ENCODE measurements at regions not wholly inside any gene's neighbourhood (a gene's known extent, or its start where the extent isn't known, plus 50 kb on each side); places are given as distances from the start of the nearest gene placed in this dataset.

DNA sequence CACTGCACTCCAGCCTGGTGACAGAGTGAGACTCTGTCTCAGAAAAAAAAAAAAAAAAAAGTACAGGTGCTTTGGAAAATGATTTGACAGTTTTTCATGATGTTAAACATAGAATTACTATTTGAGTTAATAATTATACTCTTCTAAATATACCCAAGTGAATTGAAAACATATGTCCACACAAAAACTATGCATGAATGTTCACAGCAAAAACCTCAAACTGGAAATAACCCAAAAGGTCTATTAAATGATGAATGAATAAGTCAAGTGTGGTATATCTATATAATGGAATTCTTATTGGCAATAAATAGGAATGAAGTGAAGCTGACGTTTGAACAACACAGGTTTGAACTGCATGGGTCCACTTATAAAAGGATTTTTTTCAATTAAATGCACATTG is 207.2 kb upstream of the DAB2 start:
- WGBS, result 76% methylated on average over 1 of the region's 1 CpG
- DNase-seq (ENCODE audit: low spot score in 2 of 2), result no peak
- no peak overlapping the region for H3K27ac ChIP-seq
- H3K4me1 ChIP-seq, result no peaks in the 10 kb centered on the region
- H3K36me3 ChIP-seq, result no peaks in the 10 kb centered on the region
- H3K4me3 ChIP-seq, result no peak overlapping the region
- no peak for TF ChIP-seq POLR2AphosphoS5 (IDR thresholded peaks at IDR 0.05)
- no peak for TF ChIP-seq EP300 (IDR thresholded peaks at IDR 0.05)
- TF ChIP-seq, protein P1, sequence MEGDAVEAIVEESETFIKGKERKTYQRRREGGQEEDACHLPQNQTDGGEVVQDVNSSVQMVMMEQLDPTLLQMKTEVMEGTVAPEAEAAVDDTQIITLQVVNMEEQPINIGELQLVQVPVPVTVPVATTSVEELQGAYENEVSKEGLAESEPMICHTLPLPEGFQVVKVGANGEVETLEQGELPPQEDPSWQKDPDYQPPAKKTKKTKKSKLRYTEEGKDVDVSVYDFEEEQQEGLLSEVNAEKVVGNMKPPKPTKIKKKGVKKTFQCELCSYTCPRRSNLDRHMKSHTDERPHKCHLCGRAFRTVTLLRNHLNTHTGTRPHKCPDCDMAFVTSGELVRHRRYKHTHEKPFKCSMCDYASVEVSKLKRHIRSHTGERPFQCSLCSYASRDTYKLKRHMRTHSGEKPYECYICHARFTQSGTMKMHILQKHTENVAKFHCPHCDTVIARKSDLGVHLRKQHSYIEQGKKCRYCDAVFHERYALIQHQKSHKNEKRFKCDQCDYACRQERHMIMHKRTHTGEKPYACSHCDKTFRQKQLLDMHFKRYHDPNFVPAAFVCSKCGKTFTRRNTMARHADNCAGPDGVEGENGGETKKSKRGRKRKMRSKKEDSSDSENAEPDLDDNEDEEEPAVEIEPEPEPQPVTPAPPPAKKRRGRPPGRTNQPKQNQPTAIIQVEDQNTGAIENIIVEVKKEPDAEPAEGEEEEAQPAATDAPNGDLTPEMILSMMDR (IDR thresholded peaks at IDR 0.05), result no peak
- no peak for TF ChIP-seq POLR2A (IDR thresholded peaks at IDR 0.05)
- no peaks in the 10 kb centered on the region for H3K27me3 ChIP-seq
- no peaks in the 10 kb centered on the region for H3K9me3 ChIP-seq

DNA sequence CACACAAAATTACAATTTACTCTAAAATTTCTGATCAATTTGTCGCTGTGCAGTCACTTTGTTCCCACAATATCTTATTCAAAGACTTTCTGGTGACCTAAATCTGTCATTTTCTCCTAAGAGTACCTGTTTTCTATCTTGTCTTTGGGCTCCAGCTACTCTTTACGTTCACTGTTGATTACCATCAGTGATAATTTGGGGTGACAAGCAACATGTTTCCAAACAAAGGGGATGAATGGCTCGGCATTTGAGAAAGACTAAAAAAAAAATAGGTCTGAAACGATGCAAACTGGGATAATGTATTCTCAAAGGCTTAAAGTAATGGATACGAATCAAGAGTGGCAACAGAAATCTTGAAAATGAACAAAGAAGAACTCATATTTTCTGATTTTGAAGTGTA is 205.2 kb upstream of the DAB2 start:
- H3K9me3 ChIP-seq, result no peaks in the 10 kb centered on the region
- H3K4me3 ChIP-seq, result no peak overlapping the region
- no peak for DNase-seq (ENCODE audit: low spot score in 2 of 2)
- TF ChIP-seq POLR2AphosphoS5 (IDR thresholded peaks at IDR 0.05) (no peak), POLR2A (IDR thresholded peaks at IDR 0.05) (no peak), EP300 (IDR thresholded peaks at IDR 0.05) (no peak)
- TF ChIP-seq, protein P1 (IDR thresholded peaks at IDR 0.05), result no peak
- H3K4me1 ChIP-seq, result peaks cover 3% of the 10 kb centered on the region
- no peaks in the 10 kb centered on the region for H3K27me3 ChIP-seq
- 82% methylated on average over 5 of the region's 5 CpGs for WGBS
- H3K36me3 ChIP-seq, result no peaks in the 10 kb centered on the region
- H3K27ac ChIP-seq, result no peak overlapping the region

DNA sequence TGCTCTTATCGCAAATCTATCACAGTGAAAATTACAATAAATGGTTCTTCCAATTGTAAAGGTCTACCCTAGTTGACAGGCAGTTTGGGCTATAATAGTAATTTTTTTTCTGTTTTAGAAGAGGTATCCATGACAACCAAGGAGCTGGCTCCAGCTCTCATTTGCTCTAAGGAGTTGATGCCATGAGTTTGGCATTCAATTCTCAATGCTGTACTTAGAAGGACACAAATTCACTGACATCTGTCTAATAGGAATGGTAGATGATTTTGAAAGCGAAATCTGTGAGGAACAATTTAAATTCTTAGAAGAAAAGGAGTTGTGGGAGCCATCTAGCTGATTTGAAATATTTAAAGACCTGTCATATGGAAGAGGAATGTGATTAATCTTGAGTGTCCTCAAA is 203.6 kb upstream of the DAB2 start:
- TF ChIP-seq EP300 (IDR thresholded peaks at IDR 0.05) (no peak), POLR2A (IDR thresholded peaks at IDR 0.05) (no peak)
- TF ChIP-seq, protein P1 (IDR thresholded peaks at IDR 0.05), result no peak
- Histone ChIP-seq H3K9me3 (no peaks in the 10 kb centered on the region), H3K27ac (no peak overlapping the region), H3K27me3 (no peaks in the 10 kb centered on the region), H3K4me3 (no peak overlapping the region), H3K36me3 (no peaks in the 10 kb centered on the region), H3K4me1 (peaks cover 9% of the 10 kb centered on the region)
- WGBS, result 85% methylated on average over 2 of the region's 2 CpGs
- DNase-seq (ENCODE audit: low spot score in 2 of 2), result no peak

DNA sequence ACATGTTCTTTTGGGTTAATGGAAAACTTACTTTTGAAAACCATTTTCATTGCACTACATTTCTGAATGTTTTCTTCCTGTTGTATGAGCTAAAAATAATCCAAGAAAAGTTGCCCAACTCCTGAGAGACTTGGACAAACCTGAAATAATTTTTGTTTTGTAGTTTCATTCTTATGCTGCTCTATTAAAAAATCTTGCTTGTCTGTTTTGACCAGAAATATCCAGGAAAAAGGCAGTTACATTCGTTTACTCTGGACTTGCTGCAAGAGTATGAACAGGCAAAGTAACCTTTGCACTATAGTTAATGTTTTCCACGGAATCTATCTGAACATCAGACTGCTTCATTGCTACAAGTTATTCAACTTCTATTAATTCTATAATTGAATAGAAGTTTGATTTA is 200.1 kb upstream of the DAB2 start:
- H3K9me3 ChIP-seq, result no peaks in the 10 kb centered on the region
- H3K27ac ChIP-seq, result no peak overlapping the region
- H3K36me3 ChIP-seq, result no peaks in the 10 kb centered on the region
- peaks cover 9% of the 10 kb centered on the region for H3K4me1 ChIP-seq
- 37% methylated on average over 2 of the region's 2 CpGs for WGBS
- DNase-seq (ENCODE audit: low spot score in 2 of 2), result no peak
- no peaks in the 10 kb centered on the region for H3K27me3 ChIP-seq
- TF ChIP-seq POLR2A (IDR thresholded peaks at IDR 0.05), result no peak
- no peak for TF ChIP-seq POLR2AphosphoS5 (IDR thresholded peaks at IDR 0.05)
- TF ChIP-seq EP300 (IDR thresholded peaks at IDR 0.05), result no peak
- TF ChIP-seq, protein P1 (IDR thresholded peaks at IDR 0.05), result no peak
- no peak overlapping the region for H3K4me3 ChIP-seq

DNA sequence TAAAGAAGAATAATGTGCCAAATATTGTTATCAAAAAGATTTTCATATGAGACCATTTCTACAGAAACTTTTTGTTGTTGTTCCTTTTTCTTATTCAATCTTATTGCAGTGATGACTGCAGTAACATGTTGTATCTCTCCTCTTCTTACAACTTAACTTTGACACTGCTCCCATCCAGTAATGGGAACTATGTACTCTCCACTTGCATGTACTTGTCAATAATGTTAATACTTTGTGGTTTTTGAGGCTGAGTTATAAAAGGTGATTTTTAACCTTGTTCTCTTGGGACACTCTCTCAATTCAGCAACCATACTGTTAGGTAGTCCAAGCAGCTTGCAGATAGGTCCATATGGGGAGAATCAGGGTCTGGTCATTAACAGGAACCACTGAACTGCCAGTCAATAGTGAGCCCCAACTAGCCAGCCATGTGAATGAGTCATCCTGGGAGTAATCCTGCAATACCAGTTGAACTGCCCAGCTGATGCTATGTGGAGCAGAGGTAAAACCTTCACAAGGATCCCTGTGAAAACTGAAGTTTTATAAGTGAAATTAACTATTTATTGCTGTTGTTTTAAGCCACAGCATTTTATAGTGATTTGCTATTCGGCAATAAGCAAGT is 199.6 kb upstream of the DAB2 start:
- no peaks in the 10 kb centered on the region for H3K36me3 ChIP-seq
- TF ChIP-seq POLR2AphosphoS5 (IDR thresholded peaks at IDR 0.05) (no peak), EP300 (IDR thresholded peaks at IDR 0.05) (no peak), POLR2A (IDR thresholded peaks at IDR 0.05) (no peak)
- TF ChIP-seq, protein P1 (IDR thresholded peaks at IDR 0.05), result no peak
- H3K27ac ChIP-seq, result no peak overlapping the region
- no peak for DNase-seq (ENCODE audit: low spot score in 2 of 2)
- peaks cover 9% of the 10 kb centered on the region for H3K4me1 ChIP-seq
- H3K9me3 ChIP-seq, result no peaks in the 10 kb centered on the region
- no peak overlapping the region for H3K4me3 ChIP-seq
- no peaks in the 10 kb centered on the region for H3K27me3 ChIP-seq
- 40% methylated on average over 1 of the region's 1 CpG for WGBS
